ENCODE measurements at regions not wholly inside any gene's neighbourhood (a gene's known extent, or its start where the extent isn't known, plus 50 kb on each side); places are given as distances from the start of the nearest gene placed in this dataset.

DNA sequence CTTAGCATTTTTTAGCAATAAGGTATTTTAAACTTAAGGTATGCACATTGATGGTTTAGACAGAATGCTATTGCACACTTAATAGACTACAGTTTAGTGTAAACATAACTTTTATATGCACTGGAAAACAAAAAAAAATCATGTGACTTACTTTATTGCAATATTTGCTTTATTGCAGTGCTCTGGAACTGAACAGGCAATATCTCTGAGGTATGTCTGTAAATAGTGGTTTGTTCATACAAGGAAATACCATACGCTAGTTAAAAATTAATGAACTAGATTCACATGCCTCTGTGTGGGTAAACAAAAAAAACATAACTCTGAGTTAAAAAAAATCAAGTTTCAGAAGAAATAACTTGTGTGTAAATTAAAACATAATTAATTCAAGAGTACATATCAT, 479.0 kb upstream of the MKI67 start:
- TF ChIP-seq POLR2A (IDR thresholded peaks at IDR 0.05; ENCODE audit: low read length) (no peak), GATA1 (IDR thresholded peaks at IDR 0.05; ENCODE audit: low read depth, low read length) (no peak)

Measured in erythroblast (primary cell).